HepG2 (cell line): ENCODE measurements at regions not wholly inside any gene's neighbourhood (a gene's known extent, or its start where the extent isn't known, plus 50 kb on each side); places are given as distances from the start of the nearest gene placed in this dataset.

ENCODE experiments used
- ATAC-seq: fragments of 200-7000 bp; cut with Tn5 transposase; 3 replicates; pipeline ENCODE4 v1.9.1; 2020; ENCODE audit warnings: mild to moderate bottlenecking, moderate library complexity
- BruUV-seq: library from RNA; stranded (reverse); fragments of 400-500 nt; replicated peaks from 2 replicates; lab custom pipeline; 2021; lab: Mats Ljungman, UMichigan
- CTCF ChIA-PET: fragments of 300-600 bp; formaldehyde crosslinking; extraction: SDS; loops from one replicate; lab custom pipeline; 2021; ENCODE audit warnings: low total read pairs, inconsistent platforms, low intra/inter-chr PET ratio; lab: Yijun Ruan, JAX
- POLR2A ChIA-PET: fragments of 350-600 bp; sonication (Branson Sonifier 250); formaldehyde crosslinking; loops from one replicate; lab custom pipeline; 2020; ENCODE audit warnings: antibody characterized with exemption, inconsistent platforms; lab: Yijun Ruan, JAX
- DNase-seq: peaks from one replicate; pipeline ENCODE4 v3.0.0-alpha.2; 2015; ENCODE audit warnings: low spot score
- FAIRE-seq: peaks from 3 replicates; lab custom pipeline; 2011; peaks lifted over from hg19 to GRCh38; lab: Jason Lieb, UNC
- H2AFZ ChIP-seq: one replicate; pipeline ENCODE4 v1.6.1; 2011; ENCODE audit warnings: low read length, inconsistent platforms
- H3K27ac ChIP-seq: fragments of 300-600 bp; 3 replicates; pipeline ENCODE4 v1.8.0; 2011; ENCODE audit warnings: mixed run types, mild to moderate bottlenecking, mixed read lengths, low read length, inconsistent platforms; ENCODE audit not compliant: insufficient read depth; ENCODE audit errors: extremely low read length
- H3K27me3 ChIP-seq, 2 experiments: fragments of 200-600 bp in 1 of 2; 2 replicates in 1 of 2; 3 replicates in 1 of 2; pipeline versions ENCODE4 v1.6.0 to v1.8.0; 2011; ENCODE audit warnings: low read length in 2 of 2, mild to moderate bottlenecking in 2 of 2, moderate library complexity in 2 of 2, inconsistent platforms in 1 of 2; ENCODE audit not compliant: insufficient read depth in 2 of 2, control insufficient read depth in 1 of 2
- H3K36me3 ChIP-seq, 2 experiments: fragments of 200-600 bp in 1 of 2; replicated peaks in 1 of 2; 2 replicates in 1 of 2; 3 replicates in 1 of 2; pipeline versions ENCODE4 v1.5.1 to v1.8.0; 2011; ENCODE audit warnings: low read length in 2 of 2, inconsistent platforms in 1 of 2; ENCODE audit not compliant: insufficient read depth in 2 of 2, control insufficient read depth in 1 of 2
- H3K4me1 ChIP-seq: 2 replicates; pipeline ENCODE4 v1.5.1; 2012; ENCODE audit warnings: low read length, inconsistent platforms; ENCODE audit not compliant: insufficient read depth
- H3K4me2 ChIP-seq: 2 replicates; pipeline ENCODE4 v1.6.0; 2011; ENCODE audit warnings: low read depth, low read length, inconsistent platforms
- H3K4me3 ChIP-seq, 3 experiments: fragments of 200-600 bp in 1 of 3; sonication (generic), shearing (Covaris generic) in 1 of 3; replicated peaks in 1 of 3; 2 replicates each; pipeline ENCODE4 v1.5.1; 2011 to 2016; ENCODE audit warnings: low read length in 3 of 3, inconsistent platforms in 2 of 3, low read depth in 2 of 3, mild to moderate bottlenecking in 2 of 3, control low read depth in 1 of 3, mixed read lengths in 1 of 3; ENCODE audit not compliant: insufficient read depth in 1 of 3
- H3K79me2 ChIP-seq: one replicate; pipeline ENCODE4 v1.6.1; 2011; ENCODE audit warnings: low read length, inconsistent platforms; ENCODE audit not compliant: insufficient read depth
- H3K9ac ChIP-seq: 2 replicates; pipeline ENCODE4 v1.6.0; 2011; ENCODE audit warnings: mild to moderate bottlenecking, low read depth, low read length, inconsistent platforms; ENCODE audit not compliant: insufficient read depth
- H3K9me3 ChIP-seq: 2 replicates; pipeline ENCODE4 v1.5.1; 2012; ENCODE audit warnings: mild to moderate bottlenecking, low read length
- H4K20me1 ChIP-seq: 2 replicates; pipeline ENCODE4 v1.6.0; 2011; ENCODE audit warnings: inconsistent platforms, mild to moderate bottlenecking, low read length, moderate library complexity; ENCODE audit not compliant: insufficient read depth
- ARID3A ChIP-seq: IDR thresholded peaks from 2 replicates; pipeline ENCODE4 v1.6.1; 2012; ENCODE audit warnings: low read depth, low read length, improper control_type of control experiment
- JDP2 ChIP-seq: sonication (generic); formaldehyde crosslinking; IDR thresholded peaks from 2 replicates; pipeline ENCODE4 v1.8.1; 2022; ENCODE audit warnings: missing genetic modification reagents, borderline replicate concordance
- KDM6A ChIP-seq: IDR thresholded peaks from 2 replicates; pipeline ENCODE4 v1.6.1; 2016; ENCODE audit warnings: low read depth
- NFRKB ChIP-seq: fragments of 450-650 bp; IDR thresholded peaks from 2 replicates; pipeline ENCODE4 v1.6.1; 2017
- RBM39 ChIP-seq: fragments of 200-400 bp; formaldehyde crosslinking; IDR thresholded peaks from one replicate; pipeline ENCODE4 v1.6.1; 2018; ENCODE audit warnings: antibody characterized with exemption, mild to moderate bottlenecking, low read depth, low read length; ENCODE audit not compliant: poor library complexity, severe bottlenecking
- RXRB ChIP-seq: IDR thresholded peaks from 2 replicates; pipeline ENCODE4 v1.6.1; 2016; ENCODE audit warnings: borderline replicate concordance, missing genetic modification reagents, missing compliant biosample characterization
- SALL2 ChIP-seq: sonication (generic); formaldehyde crosslinking; IDR thresholded peaks from 2 replicates; pipeline ENCODE4 v1.8.1; 2023; ENCODE audit warnings: mild to moderate bottlenecking, missing genetic modification reagents, inconsistent platforms
- SKI ChIP-seq: fragments of 450-650 bp; IDR thresholded peaks from one replicate; pipeline ENCODE4 v1.6.1; 2018; ENCODE audit warnings: mild to moderate bottlenecking; ENCODE audit not compliant: partially characterized antibody
- STAG1 ChIP-seq: sonication (generic); formaldehyde crosslinking; IDR thresholded peaks from 2 replicates; pipeline ENCODE4 v1.4.0; 2020; ENCODE audit warnings: missing genetic modification reagents
- YEATS4 ChIP-seq: sonication (generic); formaldehyde crosslinking; IDR thresholded peaks from 2 replicates; pipeline ENCODE4 v1.4.0; 2020; ENCODE audit warnings: missing genetic modification reagents, borderline replicate concordance
- ZBTB7B ChIP-seq: sonication (generic); formaldehyde crosslinking; IDR thresholded peaks from 2 replicates; pipeline ENCODE4 v1.4.0; 2020; ENCODE audit warnings: missing genetic modification reagents
- ZHX1 ChIP-seq: sonication (generic); formaldehyde crosslinking; IDR thresholded peaks from 2 replicates; pipeline ENCODE4 v1.8.1; 2022; ENCODE audit warnings: low read depth, mild to moderate bottlenecking, missing genetic modification reagents
- ZNF264 ChIP-seq: sonication (generic); formaldehyde crosslinking; IDR thresholded peaks from 2 replicates; pipeline ENCODE4 v1.4.0; 2020; ENCODE audit warnings: missing genetic modification reagents
- ZSCAN31 ChIP-seq: sonication (generic); formaldehyde crosslinking; IDR thresholded peaks from 2 replicates; pipeline ENCODE4 v1.5.0; 2020; ENCODE audit warnings: low read depth, mild to moderate bottlenecking, missing genetic modification reagents
- WGBS: methylation state at CpG from one replicate; pipeline ENCODE4 v1.1.6; 2017; ENCODE audit warnings: low lambda C conversion rate; 5-methylcytosine and 5-hydroxymethylcytosine counted together
- in situ Hi-C: cut with HindIII; loops from 2 replicates; pipeline ENCODE4 v1.10.0; 2017; ENCODE audit warnings: low pct_unique_long_range_greater_than_20kb; ENCODE audit not compliant: extremely low pct_ligation_motif_present
- intact Hi-C: fragments of 100-400 bp; cut with micrococcal nuclease; formaldehyde crosslinking; loops from one replicate; pipeline ENCODE4 v1.10.0; 2022; ENCODE audit not compliant: unreplicated experiment
- TF ChIP-seq, protein P1 (sequence below): sonication (generic); formaldehyde crosslinking; IDR thresholded peaks from 2 replicates; pipeline ENCODE4 v1.4.0; 2020; ENCODE audit warnings: missing genetic modification reagents

DNA sequence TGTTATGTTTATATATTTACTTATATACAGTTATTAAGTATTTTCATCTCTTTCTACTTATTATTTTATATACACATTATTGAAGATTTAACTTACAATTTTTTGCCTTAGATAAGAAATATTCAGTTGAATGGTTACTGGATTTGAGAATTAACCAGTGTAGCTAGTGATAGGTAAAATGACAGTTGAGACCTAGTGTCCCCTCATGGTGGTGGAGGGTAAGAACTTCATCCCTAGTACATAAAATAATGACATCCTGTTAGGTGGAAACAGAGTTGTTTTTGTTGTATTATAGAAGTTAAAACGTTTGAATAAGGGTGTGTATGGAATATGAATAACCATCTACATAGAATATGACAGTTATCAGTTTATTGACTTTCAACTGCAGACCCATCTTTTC, 1152.4 kb upstream of the ALCAM start:
- TF ChIP-seq STAG1 (0 out of 2 replicates have a peak, but pooled peaks have one; percentile 14), YEATS4 (CRISPR knock-in tag) (no peak)
- TF ChIP-seq, all 625 proteins: peak for 1
- Histone ChIP-seq H3K79me2 (no peaks in the 10 kb centered on the region), H3K27me3 (no peaks in the 10 kb centered on the region), H3K9ac (no peak overlapping the region), H3K27ac (no peak overlapping the region), H3K4me2 (no peak overlapping the region), H3K36me3 (no peaks in the 10 kb centered on the region), H3K4me3 (no peak overlapping the region), H4K20me1 (no peaks in the 10 kb centered on the region), H3K4me1 (no peaks in the 10 kb centered on the region), H2AFZ (no peak overlapping the region), H3K9me3 (no peaks in the 10 kb centered on the region)
- ATAC-seq (no peak), DNase-seq (no peak), FAIRE-seq (no peak)
- in situ Hi-C loops (no loop called here), intact Hi-C loops (loop anchor here (10.0 kb wide), 1 partner anchor 419 kb away; no protein-coding TSS in a partner anchor)
- POLR2A ChIA-PET, result no interaction called here
- CTCF ChIA-PET, result no interaction called here
- no TSS peak for BruUV-seq
- WGBS, result 5% methylated on average over 1 of the region's 1 CpG

DNA sequence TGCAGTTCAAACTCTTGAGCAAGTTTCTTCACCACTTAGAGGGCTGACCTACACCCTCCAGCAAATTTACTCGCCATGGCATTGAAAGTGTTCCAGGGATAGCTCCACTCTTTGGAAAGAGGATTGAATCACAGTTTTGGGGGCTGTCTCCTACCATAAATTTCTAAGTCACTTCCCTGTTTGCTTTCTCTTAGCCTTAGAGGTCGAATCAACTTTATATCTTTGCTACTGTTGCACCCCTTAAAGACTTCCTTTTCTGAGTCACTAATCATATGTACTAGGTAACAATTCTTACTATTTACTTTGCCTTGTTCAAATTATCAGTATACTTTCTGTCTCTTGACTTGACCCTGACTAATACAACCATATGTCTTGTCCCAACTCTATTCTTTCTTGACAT, 1151.8 kb upstream of the ALCAM start:
- no peak for DNase-seq
- CTCF ChIA-PET, result no interaction called here
- no peaks in the 10 kb centered on the region for H3K36me3 ChIP-seq
- no peaks in the 10 kb centered on the region for H3K27me3 ChIP-seq
- no peak for FAIRE-seq
- WGBS, result 0% methylated on average over 1 of the region's 2 CpGs
- intact Hi-C loops, result loop anchor here (10.0 kb wide), 1 partner anchor 420 kb away; no protein-coding TSS in a partner anchor
- H3K4me1 ChIP-seq, result no peaks in the 10 kb centered on the region
- H3K27ac ChIP-seq, result no peak overlapping the region
- in situ Hi-C loops, result no loop called here
- POLR2A ChIA-PET, result no interaction called here
- H3K79me2 ChIP-seq, result no peaks in the 10 kb centered on the region
- no peak overlapping the region for H3K9ac ChIP-seq
- H3K9me3 ChIP-seq, result no peaks in the 10 kb centered on the region
- no peak overlapping the region for H2AFZ ChIP-seq
- no peaks in the 10 kb centered on the region for H4K20me1 ChIP-seq
- no peak for ATAC-seq
- no peak overlapping the region for H3K4me3 ChIP-seq
- H3K4me2 ChIP-seq, result no peak overlapping the region
- BruUV-seq, result no TSS peak
- TF ChIP-seq KDM6A (CRISPR knock-in tag) (no peak), JDP2 (CRISPR knock-in tag) (no peak), RBM39 (no peak), NFRKB (no peak), ZHX1 (CRISPR knock-in tag) (no peak), SALL2 (no peak), ZBTB7B (no peak), ZSCAN31 (no peak), RXRB (CRISPR knock-in tag) (no peak), ZNF264 (CRISPR knock-in tag) (no peak), ARID3A (no peak), SKI (no peak)
- TF ChIP-seq, protein P1, sequence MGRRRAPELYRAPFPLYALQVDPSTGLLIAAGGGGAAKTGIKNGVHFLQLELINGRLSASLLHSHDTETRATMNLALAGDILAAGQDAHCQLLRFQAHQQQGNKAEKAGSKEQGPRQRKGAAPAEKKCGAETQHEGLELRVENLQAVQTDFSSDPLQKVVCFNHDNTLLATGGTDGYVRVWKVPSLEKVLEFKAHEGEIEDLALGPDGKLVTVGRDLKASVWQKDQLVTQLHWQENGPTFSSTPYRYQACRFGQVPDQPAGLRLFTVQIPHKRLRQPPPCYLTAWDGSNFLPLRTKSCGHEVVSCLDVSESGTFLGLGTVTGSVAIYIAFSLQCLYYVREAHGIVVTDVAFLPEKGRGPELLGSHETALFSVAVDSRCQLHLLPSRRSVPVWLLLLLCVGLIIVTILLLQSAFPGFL, result no peak
